IMR-90 (cell line): ENCODE measurements at regions not wholly inside any gene's neighbourhood (a gene's known extent, or its start where the extent isn't known, plus 50 kb on each side); places are given as distances from the start of the nearest gene placed in this dataset.

ENCODE experiments used
- ATAC-seq: fragments of 200-7000 bp; cut with Tn5 transposase; 2 replicates; pipeline ENCODE4 v1.9.1; 2020; ENCODE audit warnings: low read depth, mild to moderate bottlenecking, moderate library complexity
- BruUV-seq: library from RNA; stranded (reverse); fragments of 400-500 nt; replicated peaks from 2 replicates; lab custom pipeline; 2021; lab: Mats Ljungman, UMichigan
- CTCF ChIA-PET: fragments of 300-600 bp; formaldehyde crosslinking; extraction: SDS; loops from one replicate; lab custom pipeline; 2021; ENCODE audit warnings: antibody characterized with exemption; lab: Yijun Ruan, JAX
- POLR2A ChIA-PET: fragments of 300-600 bp; sonication (Branson Sonifier 250); formaldehyde crosslinking; loops from one replicate; lab custom pipeline; 2022; ENCODE audit warnings: antibody characterized with exemption; ENCODE audit not compliant: unreplicated experiment; lab: Charles Lee
- DNase-seq: peaks from one replicate; pipeline ENCODE4 v3.0.0; 2013
- H2AFZ ChIP-seq: replicated peaks from 2 replicates; pipeline ENCODE3; 2013; ENCODE audit warnings: low read length, mild to moderate bottlenecking; ENCODE audit not compliant: poor library complexity
- H2AK5ac ChIP-seq: 2 replicates; pipeline ENCODE4 v1.6.1; 2013; ENCODE audit warnings: low read depth, low read length, inconsistent platforms
- H2AK9ac ChIP-seq: replicated peaks from 2 replicates; pipeline ENCODE3; 2013; ENCODE audit warnings: mild to moderate bottlenecking, low read depth, low read length, moderate library complexity; ENCODE audit not compliant: poor library complexity
- H2BK120ac ChIP-seq: 2 replicates; pipeline ENCODE4 v1.6.1; 2013; ENCODE audit warnings: low read depth, low read length, inconsistent platforms
- H2BK15ac ChIP-seq: 3 replicates; pipeline ENCODE4 v1.6.1; 2013; ENCODE audit warnings: low read depth, low read length, inconsistent platforms
- H2BK20ac ChIP-seq: 2 replicates; pipeline ENCODE4 v1.6.1; 2013; ENCODE audit warnings: low read depth, mild to moderate bottlenecking, inconsistent platforms, low read length, moderate library complexity
- H2BK5ac ChIP-seq: 2 replicates; pipeline ENCODE4 v1.6.1; 2013; ENCODE audit warnings: mild to moderate bottlenecking, low read depth, low read length, inconsistent platforms; ENCODE audit not compliant: poor library complexity, severe bottlenecking
- H3K14ac ChIP-seq: replicated peaks from 2 replicates; pipeline ENCODE4 v1.6.1; 2013; ENCODE audit warnings: low read depth, low read length, inconsistent platforms
- H3K18ac ChIP-seq: 2 replicates; pipeline ENCODE4 v1.6.1; 2013; ENCODE audit warnings: low read depth, low read length, control low read depth
- H3K23ac ChIP-seq: 2 replicates; pipeline ENCODE4 v1.6.1; 2013; ENCODE audit warnings: low read depth, low read length, inconsistent platforms
- H3K27ac ChIP-seq: 2 replicates; pipeline ENCODE4 v1.5.1; 2013; ENCODE audit warnings: mild to moderate bottlenecking, control low read depth, low read length; ENCODE audit not compliant: insufficient read depth
- H3K27me3 ChIP-seq: 2 replicates; pipeline ENCODE4 v1.6.1; 2013; ENCODE audit warnings: low read length; ENCODE audit not compliant: control insufficient read depth, insufficient read depth
- H3K36me3 ChIP-seq: 2 replicates; pipeline ENCODE4 v1.6.1; 2013; ENCODE audit warnings: low read length, mixed read lengths; ENCODE audit not compliant: control insufficient read depth, insufficient read depth
- H3K4ac ChIP-seq: 2 replicates; pipeline ENCODE4 v1.6.1; 2013; ENCODE audit warnings: low read depth, low read length, inconsistent platforms
- H3K4me1 ChIP-seq: 2 replicates; pipeline ENCODE4 v1.6.1; 2013; ENCODE audit warnings: low read length, mixed read lengths; ENCODE audit not compliant: control insufficient read depth, insufficient read depth
- H3K4me2 ChIP-seq: 2 replicates; pipeline ENCODE4 v1.6.1; 2013; ENCODE audit warnings: low read depth, mild to moderate bottlenecking, control low read depth, low read length, moderate library complexity
- H3K4me3 ChIP-seq: 2 replicates; pipeline ENCODE4 v1.5.1; 2013; ENCODE audit warnings: low read depth, mild to moderate bottlenecking, control low read depth, low read length, moderate library complexity; ENCODE audit not compliant: insufficient read depth
- H3K56ac ChIP-seq: 2 replicates; pipeline ENCODE4 v1.6.1; 2013; ENCODE audit warnings: low read length, inconsistent platforms; ENCODE audit not compliant: insufficient read depth; ENCODE audit errors: extremely low read depth
- H3K79me1 ChIP-seq, 2 experiments: 2 replicates each; pipeline ENCODE4 v1.6.1; 2013; ENCODE audit warnings: low read length in 2 of 2, inconsistent platforms in 1 of 2, low read depth in 1 of 2
- H3K9ac ChIP-seq: 2 replicates; pipeline ENCODE4 v1.6.1; 2013; ENCODE audit warnings: low read depth, low read length, control low read depth
- H3K9me1 ChIP-seq: 2 replicates; pipeline ENCODE4 v1.6.1; 2013; ENCODE audit warnings: low read length, inconsistent platforms; ENCODE audit not compliant: insufficient read depth
- H3K9me3 ChIP-seq: 2 replicates; pipeline ENCODE4 v1.6.1; 2013; ENCODE audit warnings: low read length; ENCODE audit not compliant: control insufficient read depth, insufficient read depth
- H4K20me1 ChIP-seq: 2 replicates; pipeline ENCODE4 v1.6.1; 2013; ENCODE audit warnings: low read length, inconsistent platforms; ENCODE audit not compliant: insufficient read depth
- H4K5ac ChIP-seq: 2 replicates; pipeline ENCODE4 v1.6.1; 2013; ENCODE audit warnings: mild to moderate bottlenecking, low read depth, low read length, control low read depth
- H4K8ac ChIP-seq, 2 experiments: 2 replicates each; pipeline ENCODE4 v1.6.1; 2013; ENCODE audit warnings: low read depth in 2 of 2, low read length in 2 of 2, control low read depth in 1 of 2, inconsistent platforms in 1 of 2
- H4K91ac ChIP-seq: 2 replicates; pipeline ENCODE4 v1.6.1; 2013; ENCODE audit warnings: low read depth, low read length, inconsistent platforms; ENCODE audit not compliant: insufficient read depth
- BHLHE40 ChIP-seq: fragments of 150-350 bp; IDR thresholded peaks from 2 replicates; pipeline ENCODE4 v1.6.1; 2016; ENCODE audit warnings: mild to moderate bottlenecking, low read depth, low read length
- CEBPB ChIP-seq: IDR thresholded peaks from 2 replicates; pipeline ENCODE4 v1.6.1; 2012; ENCODE audit warnings: low read depth, low read length, improper control_type of control experiment
- CHD1 ChIP-seq: IDR thresholded peaks from 2 replicates; pipeline ENCODE4 v1.6.1; 2012; ENCODE audit warnings: low read depth, low read length, improper control_type of control experiment
- FOS ChIP-seq: fragments of 150-350 bp; IDR thresholded peaks from 2 replicates; pipeline ENCODE4 v1.6.1; 2016; ENCODE audit warnings: low read depth, low read length
- MAFK ChIP-seq: IDR thresholded peaks from 2 replicates; pipeline ENCODE4 v1.6.1; 2012; ENCODE audit warnings: low read depth, low read length, improper control_type of control experiment
- MAZ ChIP-seq: IDR thresholded peaks from 2 replicates; pipeline ENCODE4 v1.6.1; 2012; ENCODE audit warnings: low read depth, mild to moderate bottlenecking, low read length, improper control_type of control experiment, moderate library complexity, borderline replicate concordance
- MXI1 ChIP-seq: IDR thresholded peaks from 2 replicates; pipeline ENCODE4 v1.6.1; 2012; ENCODE audit warnings: low read depth, mild to moderate bottlenecking, low read length, moderate library complexity, borderline replicate concordance
- NFE2L2 ChIP-seq: fragments of 150-350 bp; IDR thresholded peaks from 2 replicates; pipeline ENCODE4 v1.6.1; 2016; ENCODE audit warnings: low read depth, mild to moderate bottlenecking, low read length
- POLR2A ChIP-seq: IDR thresholded peaks from 2 replicates; pipeline ENCODE4 v1.6.1; 2012; ENCODE audit warnings: mild to moderate bottlenecking, low read depth, low read length
- RAD21 ChIP-seq: IDR thresholded peaks from 2 replicates; pipeline ENCODE4 v1.6.1; 2012; ENCODE audit warnings: low read length, improper control_type of control experiment
- RCOR1 ChIP-seq: IDR thresholded peaks from 2 replicates; pipeline ENCODE4 v1.6.1; 2012; ENCODE audit warnings: mild to moderate bottlenecking, low read length, improper control_type of control experiment; ENCODE audit not compliant: insufficient replicate concordance
- RFX5 ChIP-seq: IDR thresholded peaks from 2 replicates; pipeline ENCODE4 v1.8.0; 2012; ENCODE audit warnings: low read depth, mild to moderate bottlenecking, low read length, moderate library complexity
- SMC3 ChIP-seq: fragments of 150-350 bp; IDR thresholded peaks from 2 replicates; pipeline ENCODE4 v1.6.1; 2016; ENCODE audit warnings: low read depth, mild to moderate bottlenecking, antibody characterized with exemption, low read length, moderate library complexity
- WGBS, 2 experiments: methylation state at CpG; one replicate each; pipeline versions ENCODE4 v1.1.5 to v1.1.7; 2013; ENCODE audit warnings: missing lambda C conversion rate in 2 of 2; ENCODE audit not compliant: insufficient read length in 1 of 2; ENCODE audit errors: extremely low coverage in 2 of 2; 5-methylcytosine and 5-hydroxymethylcytosine counted together
- dilution Hi-C: fragments of 300-500 bp; cut with HindIII; formaldehyde crosslinking; loops from one replicate; pipeline ENCODE4 v1.14.3; 2018; ENCODE audit warnings: low sequenced_read_pairs; ENCODE audit not compliant: unreplicated experiment
- in situ Hi-C: fragments of 300-500 bp; cut with MboI; formaldehyde crosslinking; loops from 3 replicates; pipeline ENCODE4 v1.14.3; 2019; ENCODE audit warnings: low sequenced_read_pairs, inconsistent platforms, mixed read lengths
- intact Hi-C: fragments of 100-400 bp; cut with micrococcal nuclease; formaldehyde crosslinking; loops from 2 replicates; pipeline ENCODE4 v1.10.0; 2022
- TF ChIP-seq, protein P1 (sequence below): fragments of 150-350 bp; IDR thresholded peaks from 2 replicates; pipeline ENCODE4 v1.6.1; 2016; ENCODE audit warnings: low read depth, mild to moderate bottlenecking, low read length, moderate library complexity, borderline replicate concordance
- TF ChIP-seq, protein P2 (sequence below): fragments of 150-350 bp; IDR thresholded peaks from 2 replicates; pipeline ENCODE4 v1.6.1; 2017; ENCODE audit warnings: mild to moderate bottlenecking, antibody characterized with exemption, low read length, low read depth
- TF ChIP-seq, protein P3 (sequence below): conservative IDR thresholded peaks from 2 replicates; pipeline ENCODE4 v1.5.1; 2012; ENCODE audit warnings: mild to moderate bottlenecking, low read depth, low read length, improper control_type of control experiment

DNA sequence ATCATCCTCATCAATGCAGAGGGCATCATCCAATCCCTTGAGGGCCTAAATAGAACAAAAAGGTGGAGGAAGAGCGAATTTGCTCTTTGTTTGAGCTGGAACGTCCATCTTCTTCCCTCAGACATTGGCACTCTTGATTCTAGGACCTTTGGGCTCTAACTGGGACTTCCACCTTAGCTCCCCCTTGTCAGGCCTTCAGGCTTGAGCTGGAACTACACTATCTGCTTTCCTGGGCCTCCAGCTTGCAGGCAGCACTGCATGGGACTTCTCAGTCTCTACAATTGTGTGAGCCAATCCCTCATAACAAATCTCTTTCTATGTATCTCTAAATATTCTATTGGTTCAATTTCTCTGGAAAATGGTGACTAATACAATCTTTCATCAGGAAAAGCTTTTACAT lies 155.4 kb downstream of the MCHR2 start:
- dilution Hi-C loops, result no loop called here

More for the DNA sequence above, 155.4 kb downstream of the MCHR2 start:
- Histone ChIP-seq H2AK9ac (no peak overlapping the region), H2AFZ (no peak overlapping the region), H3K4ac (no peak overlapping the region), H4K8ac (no peak overlapping the region), H4K20me1 (no peaks in the 10 kb centered on the region), H3K9me1 (no peaks in the 10 kb centered on the region), H3K56ac (no peak overlapping the region), H3K4me1 (peaks cover 3% of the 10 kb centered on the region; the same call in 1 of the 2 replicates), H3K9me3 (no peaks in the 10 kb centered on the region), H3K4me3 (no peak overlapping the region), H2AK5ac (no peak overlapping the region), H3K27ac (no peak overlapping the region), H3K14ac (no peak overlapping the region), H2BK5ac (no peak overlapping the region), H3K18ac (no peak overlapping the region), H3K27me3 (peaks cover 4% of the 10 kb centered on the region; the same call in 1 of the 2 replicates), H3K9ac (no peak overlapping the region), H3K23ac (no peak overlapping the region), H4K5ac (no peak overlapping the region), H3K36me3 (no peaks in the 10 kb centered on the region), H2BK20ac (no peak overlapping the region), H2BK15ac (no peak overlapping the region), H3K4me2 (no peak overlapping the region), H3K79me1 (no peaks in the 10 kb centered on the region), H4K91ac (no peak overlapping the region), H2BK120ac (no peak overlapping the region)
- 0% methylated on average over 1 of the region's 2 CpGs; no CpG with 5 or more reads in 1 of the 2 experiments for WGBS, 2 experiments
- ATAC-seq (no peak), DNase-seq (no peak)
- BruUV-seq, result no TSS peak
- in situ Hi-C loops, result no loop called here
- no peak for TF ChIP-seq BHLHE40
- TF ChIP-seq SMC3, result no peak
- TF ChIP-seq FOS, result no peak
- TF ChIP-seq CEBPB, result no peak
- no peak for TF ChIP-seq RFX5
- TF ChIP-seq, protein P1, sequence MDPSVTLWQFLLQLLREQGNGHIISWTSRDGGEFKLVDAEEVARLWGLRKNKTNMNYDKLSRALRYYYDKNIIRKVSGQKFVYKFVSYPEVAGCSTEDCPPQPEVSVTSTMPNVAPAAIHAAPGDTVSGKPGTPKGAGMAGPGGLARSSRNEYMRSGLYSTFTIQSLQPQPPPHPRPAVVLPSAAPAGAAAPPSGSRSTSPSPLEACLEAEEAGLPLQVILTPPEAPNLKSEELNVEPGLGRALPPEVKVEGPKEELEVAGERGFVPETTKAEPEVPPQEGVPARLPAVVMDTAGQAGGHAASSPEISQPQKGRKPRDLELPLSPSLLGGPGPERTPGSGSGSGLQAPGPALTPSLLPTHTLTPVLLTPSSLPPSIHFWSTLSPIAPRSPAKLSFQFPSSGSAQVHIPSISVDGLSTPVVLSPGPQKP, result no peak
- TF ChIP-seq NFE2L2, result no peak
- TF ChIP-seq MAFK, result no peak
- TF ChIP-seq RAD21, result no peak
- no peak for TF ChIP-seq POLR2A
- no peak for TF ChIP-seq RCOR1
- TF ChIP-seq MAZ, result no peak
- no peak for TF ChIP-seq CHD1
- no peak for TF ChIP-seq MXI1
- TF ChIP-seq, protein P2, sequence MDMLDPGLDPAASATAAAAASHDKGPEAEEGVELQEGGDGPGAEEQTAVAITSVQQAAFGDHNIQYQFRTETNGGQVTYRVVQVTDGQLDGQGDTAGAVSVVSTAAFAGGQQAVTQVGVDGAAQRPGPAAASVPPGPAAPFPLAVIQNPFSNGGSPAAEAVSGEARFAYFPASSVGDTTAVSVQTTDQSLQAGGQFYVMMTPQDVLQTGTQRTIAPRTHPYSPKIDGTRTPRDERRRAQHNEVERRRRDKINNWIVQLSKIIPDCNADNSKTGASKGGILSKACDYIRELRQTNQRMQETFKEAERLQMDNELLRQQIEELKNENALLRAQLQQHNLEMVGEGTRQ, result no peak
- TF ChIP-seq, protein P3, sequence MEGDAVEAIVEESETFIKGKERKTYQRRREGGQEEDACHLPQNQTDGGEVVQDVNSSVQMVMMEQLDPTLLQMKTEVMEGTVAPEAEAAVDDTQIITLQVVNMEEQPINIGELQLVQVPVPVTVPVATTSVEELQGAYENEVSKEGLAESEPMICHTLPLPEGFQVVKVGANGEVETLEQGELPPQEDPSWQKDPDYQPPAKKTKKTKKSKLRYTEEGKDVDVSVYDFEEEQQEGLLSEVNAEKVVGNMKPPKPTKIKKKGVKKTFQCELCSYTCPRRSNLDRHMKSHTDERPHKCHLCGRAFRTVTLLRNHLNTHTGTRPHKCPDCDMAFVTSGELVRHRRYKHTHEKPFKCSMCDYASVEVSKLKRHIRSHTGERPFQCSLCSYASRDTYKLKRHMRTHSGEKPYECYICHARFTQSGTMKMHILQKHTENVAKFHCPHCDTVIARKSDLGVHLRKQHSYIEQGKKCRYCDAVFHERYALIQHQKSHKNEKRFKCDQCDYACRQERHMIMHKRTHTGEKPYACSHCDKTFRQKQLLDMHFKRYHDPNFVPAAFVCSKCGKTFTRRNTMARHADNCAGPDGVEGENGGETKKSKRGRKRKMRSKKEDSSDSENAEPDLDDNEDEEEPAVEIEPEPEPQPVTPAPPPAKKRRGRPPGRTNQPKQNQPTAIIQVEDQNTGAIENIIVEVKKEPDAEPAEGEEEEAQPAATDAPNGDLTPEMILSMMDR, result no peak
- POLR2A ChIA-PET, result no interaction called here
- CTCF ChIA-PET, result no interaction called here
- intact Hi-C loops, result no loop called here
